ENCODE measurements at regions not wholly inside any gene's neighbourhood (a gene's known extent, or its start where the extent isn't known, plus 50 kb on each side); places are given as distances from the start of the nearest gene placed in this dataset.

- H3K9me3 ChIP-seq: no peaks in the 10 kb centered on the region
- TF ChIP-seq, protein P1, sequence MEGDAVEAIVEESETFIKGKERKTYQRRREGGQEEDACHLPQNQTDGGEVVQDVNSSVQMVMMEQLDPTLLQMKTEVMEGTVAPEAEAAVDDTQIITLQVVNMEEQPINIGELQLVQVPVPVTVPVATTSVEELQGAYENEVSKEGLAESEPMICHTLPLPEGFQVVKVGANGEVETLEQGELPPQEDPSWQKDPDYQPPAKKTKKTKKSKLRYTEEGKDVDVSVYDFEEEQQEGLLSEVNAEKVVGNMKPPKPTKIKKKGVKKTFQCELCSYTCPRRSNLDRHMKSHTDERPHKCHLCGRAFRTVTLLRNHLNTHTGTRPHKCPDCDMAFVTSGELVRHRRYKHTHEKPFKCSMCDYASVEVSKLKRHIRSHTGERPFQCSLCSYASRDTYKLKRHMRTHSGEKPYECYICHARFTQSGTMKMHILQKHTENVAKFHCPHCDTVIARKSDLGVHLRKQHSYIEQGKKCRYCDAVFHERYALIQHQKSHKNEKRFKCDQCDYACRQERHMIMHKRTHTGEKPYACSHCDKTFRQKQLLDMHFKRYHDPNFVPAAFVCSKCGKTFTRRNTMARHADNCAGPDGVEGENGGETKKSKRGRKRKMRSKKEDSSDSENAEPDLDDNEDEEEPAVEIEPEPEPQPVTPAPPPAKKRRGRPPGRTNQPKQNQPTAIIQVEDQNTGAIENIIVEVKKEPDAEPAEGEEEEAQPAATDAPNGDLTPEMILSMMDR (IDR thresholded peaks at IDR 0.05): no peak
- H3K27me3 ChIP-seq: no peaks in the 10 kb centered on the region
Measured at GRCh38 chr13:37382146-37382545, 216.4 kb downstream of the POSTN start.

DNA sequence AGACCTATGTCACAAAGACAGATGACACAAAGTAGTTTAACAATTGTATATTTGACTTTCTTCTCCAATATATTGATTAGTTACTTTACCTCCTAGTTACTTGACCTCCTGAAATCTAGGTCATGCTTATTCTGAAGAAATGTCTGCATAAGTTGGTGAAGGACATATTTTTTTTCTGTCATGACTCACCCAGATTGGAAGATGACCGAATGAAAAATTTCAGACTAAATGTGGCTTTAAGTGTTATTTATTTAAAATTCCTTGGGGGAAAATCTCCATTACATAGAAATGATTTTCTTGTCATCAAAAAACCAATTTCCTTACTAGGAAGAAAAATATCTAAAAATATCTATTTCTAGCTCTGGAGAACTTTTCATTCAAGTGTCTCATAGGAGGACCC is 217.1 kb downstream of the POSTN start:
- TF ChIP-seq, protein P1 (IDR thresholded peaks at IDR 0.05): no peak
- no peaks in the 10 kb centered on the region for H3K9me3 ChIP-seq
- H3K27me3 ChIP-seq: no peaks in the 10 kb centered on the region
- H3K36me3 ChIP-seq: no peaks in the 10 kb centered on the region
- no peaks in the 10 kb centered on the region for H3K4me1 ChIP-seq (ENCODE audit: control insufficient read depth in 1 of 2, insufficient read depth in 1 of 2, low read depth in 1 of 2, low read length in 1 of 2)
- no peak overlapping the region for H3K27ac ChIP-seq
- no peak overlapping the region for H3K4me3 ChIP-seq (ENCODE audit: low read depth in 1 of 2, low read length in 1 of 2)

More at GRCh38 chr13:37382146-37382545, 216.4 kb downstream of the POSTN start:
- H3K36me3 ChIP-seq: no peaks in the 10 kb centered on the region
- no peak overlapping the region for H3K27ac ChIP-seq
- H3K4me3 ChIP-seq (ENCODE audit: low read depth in 1 of 2, low read length in 1 of 2): no peak overlapping the region
- H3K4me1 ChIP-seq (ENCODE audit: control insufficient read depth in 1 of 2, insufficient read depth in 1 of 2, low read depth in 1 of 2, low read length in 1 of 2): no peaks in the 10 kb centered on the region

GRCh38 chr13:37379841-37380240 is 218.7 kb downstream of the POSTN start:
- Histone ChIP-seq H3K36me3 (no peaks in the 10 kb centered on the region), H3K27me3 (no peaks in the 10 kb centered on the region), H3K4me1 (ENCODE audit: control insufficient read depth in 1 of 2, insufficient read depth in 1 of 2, low read depth in 1 of 2, low read length in 1 of 2) (no peaks in the 10 kb centered on the region), H3K4me3 (ENCODE audit: low read depth in 1 of 2, low read length in 1 of 2) (no peak overlapping the region), H3K27ac (no peak overlapping the region), H3K9me3 (no peaks in the 10 kb centered on the region)
- TF ChIP-seq, protein P1 (IDR thresholded peaks at IDR 0.05): no peak

DNA sequence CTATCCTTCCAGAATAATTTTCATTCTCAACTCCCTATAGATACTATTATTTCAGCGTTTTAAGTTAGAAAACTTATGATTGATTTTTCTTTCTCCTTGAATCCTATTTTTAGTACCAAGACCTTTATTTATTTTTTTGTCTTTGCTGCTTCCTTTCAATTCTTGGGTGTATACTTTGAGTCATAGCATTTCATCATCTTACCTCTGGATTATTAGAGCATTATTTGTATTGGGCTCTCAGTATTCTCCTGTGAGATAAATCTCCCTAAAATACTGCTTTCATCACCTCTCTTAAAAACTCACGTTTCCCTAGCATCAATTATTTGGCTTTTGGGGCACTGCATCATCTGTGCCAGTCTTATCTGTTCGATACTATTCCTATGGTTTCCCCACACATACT is 222.8 kb downstream of the POSTN start:
- H3K36me3 ChIP-seq: no peaks in the 10 kb centered on the region
- no peaks in the 10 kb centered on the region for H3K4me1 ChIP-seq (ENCODE audit: control insufficient read depth in 1 of 2, insufficient read depth in 1 of 2, low read depth in 1 of 2, low read length in 1 of 2)
- H3K27ac ChIP-seq: no peak overlapping the region
- H3K4me3 ChIP-seq (ENCODE audit: low read depth in 1 of 2, low read length in 1 of 2): no peak overlapping the region
- TF ChIP-seq, protein P1 (IDR thresholded peaks at IDR 0.05): no peak
- no peaks in the 10 kb centered on the region for H3K27me3 ChIP-seq
- H3K9me3 ChIP-seq: no peaks in the 10 kb centered on the region

GRCh38 chr13:37375071-37375470 is 223.5 kb downstream of the POSTN start:
- TF ChIP-seq, protein P1 (IDR thresholded peaks at IDR 0.05): no peak
- H3K27me3 ChIP-seq: no peaks in the 10 kb centered on the region
- H3K9me3 ChIP-seq: no peaks in the 10 kb centered on the region
- H3K4me1 ChIP-seq (ENCODE audit: control insufficient read depth in 1 of 2, insufficient read depth in 1 of 2, low read depth in 1 of 2, low read length in 1 of 2): no peaks in the 10 kb centered on the region
- no peak overlapping the region for H3K4me3 ChIP-seq (ENCODE audit: low read depth in 1 of 2, low read length in 1 of 2)
- no peaks in the 10 kb centered on the region for H3K36me3 ChIP-seq
- no peak overlapping the region for H3K27ac ChIP-seq

DNA sequence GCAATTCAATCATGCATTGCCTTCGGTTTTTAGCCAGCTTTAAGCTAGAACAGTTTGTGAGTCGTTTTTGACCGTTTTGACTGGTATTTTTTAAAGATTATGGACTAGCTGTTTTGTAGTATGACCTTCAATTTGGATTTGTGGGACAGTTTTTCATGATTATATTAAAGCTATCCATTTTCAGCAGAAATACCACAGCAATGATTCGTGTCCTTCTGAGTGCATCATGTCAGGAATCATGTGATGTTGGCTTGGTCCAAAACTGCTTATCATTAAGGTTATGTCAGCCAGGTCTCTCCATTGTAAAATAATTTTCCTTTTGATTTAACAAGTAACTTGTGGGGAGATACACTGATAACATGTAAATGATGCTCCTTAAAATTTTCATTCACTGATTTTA is 229.0 kb downstream of the POSTN start:
- no peaks in the 10 kb centered on the region for H3K4me1 ChIP-seq (ENCODE audit: control insufficient read depth in 1 of 2, insufficient read depth in 1 of 2, low read depth in 1 of 2, low read length in 1 of 2)
- TF ChIP-seq, protein P1 (IDR thresholded peaks at IDR 0.05): no peak
- H3K9me3 ChIP-seq: no peaks in the 10 kb centered on the region
- H3K27ac ChIP-seq: no peak overlapping the region
- H3K4me3 ChIP-seq (ENCODE audit: low read depth in 1 of 2, low read length in 1 of 2): no peak overlapping the region
- H3K27me3 ChIP-seq: no peaks in the 10 kb centered on the region
- no peaks in the 10 kb centered on the region for H3K36me3 ChIP-seq
